CD14-positive monocyte (primary cell): ENCODE measurements at regions not wholly inside any gene's neighbourhood (a gene's known extent, or its start where the extent isn't known, plus 50 kb on each side); places are given as distances from the start of the nearest gene placed in this dataset.

ENCODE experiments used
- DNase-seq, 3 donors: peaks; one replicate each; pipeline ENCODE4 v3.0.0-alpha.2; 2011 to 2022
- H2AFZ ChIP-seq: 2 replicates; pipeline ENCODE4 v1.6.0; 2012; ENCODE audit warnings: mild to moderate bottlenecking, low read depth, low read length, inconsistent platforms; ENCODE audit not compliant: insufficient read depth, poor library complexity, severe bottlenecking
- H3K27ac ChIP-seq, 2 donors: 1 replicate in 1 of 2; 2 replicates in 1 of 2; pipeline ENCODE4 v1.5.1; 2012 to 2013; ENCODE audit warnings: low read length in 2 of 2, control low read depth in 1 of 2, inconsistent platforms in 1 of 2, low read depth in 1 of 2, mild to moderate bottlenecking in 1 of 2
- H3K27me3 ChIP-seq, 2 donors: one replicate each; pipeline versions ENCODE4 v1.6.0 to v1.6.1; 2011 to 2013; ENCODE audit warnings: low read length in 2 of 2; ENCODE audit not compliant: control insufficient read depth in 2 of 2, insufficient read depth in 2 of 2
- H3K36me3 ChIP-seq, 2 donors: replicated peaks in 1 of 2; 1 replicate in 1 of 2; 2 replicates in 1 of 2; pipeline versions ENCODE4 v1.5.1 to v1.6.1; 2012 to 2013; ENCODE audit warnings: low read length in 2 of 2, control low read depth in 1 of 2, inconsistent platforms in 1 of 2, mild to moderate bottlenecking in 1 of 2; ENCODE audit not compliant: insufficient read depth in 2 of 2, control insufficient read depth in 1 of 2
- H3K4me1 ChIP-seq, 2 donors: 1 replicate in 1 of 2; 2 replicates in 1 of 2; pipeline versions ENCODE4 v1.5.1 to v1.6.1; 2012 to 2013; ENCODE audit warnings: low read length in 2 of 2, control low read depth in 1 of 2, inconsistent platforms in 1 of 2, mild to moderate bottlenecking in 1 of 2, moderate library complexity in 1 of 2; ENCODE audit not compliant: insufficient read depth in 2 of 2, control insufficient read depth in 1 of 2
- H3K4me2 ChIP-seq: replicated peaks from 2 replicates; pipeline ENCODE3; 2012; ENCODE audit warnings: low read length, moderate library complexity, mild to moderate bottlenecking; ENCODE audit not compliant: poor library complexity, severe bottlenecking; ENCODE audit errors: extremely low read depth
- H3K4me3 ChIP-seq, 3 experiments: fragments of 200-600 bp in 1 of 3; sonication (generic) in 1 of 3; replicated peaks in 1 of 3; 1 replicate in 2 of 3; 2 replicates in 1 of 3; pipeline ENCODE4 v1.5.1; 2011 to 2013; ENCODE audit warnings: low read length in 3 of 3, mild to moderate bottlenecking in 3 of 3, control low read depth in 2 of 3, low read depth in 2 of 3, inconsistent platforms in 1 of 3, moderate library complexity in 1 of 3
- H3K79me2 ChIP-seq: 2 replicates; pipeline ENCODE4 v1.6.0; 2012; ENCODE audit warnings: mild to moderate bottlenecking, control low read depth, inconsistent platforms, low read length, moderate library complexity; ENCODE audit not compliant: insufficient read depth
- H3K9ac ChIP-seq: 2 replicates; pipeline ENCODE4 v1.6.0; 2017; ENCODE audit warnings: low read length, mild to moderate bottlenecking; ENCODE audit not compliant: insufficient read depth, poor library complexity, severe bottlenecking
- H3K9me3 ChIP-seq, 2 donors: replicated peaks in 1 of 2; 1 replicate in 1 of 2; 2 replicates in 1 of 2; pipeline versions ENCODE4 v1.5.1 to v1.6.1; 2012 to 2013; ENCODE audit warnings: low read length in 2 of 2, control low read depth in 1 of 2; ENCODE audit not compliant: control insufficient read depth in 1 of 2, insufficient read depth in 1 of 2
- H4K20me1 ChIP-seq: 2 replicates; pipeline ENCODE4 v1.6.0; 2012; ENCODE audit warnings: mild to moderate bottlenecking, low read length, control low read depth, moderate library complexity; ENCODE audit not compliant: insufficient read depth
- H3K27ac Mint-ChIP-seq, 7 donors: one replicate each; pipeline ENCODE4 v1.8.0; 2020; ENCODE audit warnings: mild to moderate bottlenecking in 7 of 7, mixed read lengths in 7 of 7, moderate library complexity in 6 of 7, inconsistent platforms in 2 of 7
- H3K27me3 Mint-ChIP-seq, 3 donors: one replicate each; pipeline ENCODE4 v1.8.0; 2021 to 2022; ENCODE audit warnings: low read depth in 3 of 3, mild to moderate bottlenecking in 3 of 3, mixed read lengths in 3 of 3, moderate library complexity in 3 of 3, inconsistent platforms in 1 of 3
- H3K36me3 Mint-ChIP-seq, 2 donors: one replicate each; pipeline ENCODE4 v1.8.0; 2020; ENCODE audit warnings: mixed read lengths in 2 of 2, inconsistent platforms in 1 of 2, mild to moderate bottlenecking in 1 of 2
- H3K4me1 Mint-ChIP-seq: one replicate; pipeline ENCODE4 v1.8.0; 2020; ENCODE audit warnings: mild to moderate bottlenecking, mixed read lengths
- H3K4me3 Mint-ChIP-seq, 2 donors: one replicate each; pipeline ENCODE4 v1.8.0; 2020; ENCODE audit warnings: mild to moderate bottlenecking in 2 of 2, mixed read lengths in 2 of 2, moderate library complexity in 1 of 2
- H3K9me3 Mint-ChIP-seq, 7 donors: one replicate each; pipeline ENCODE4 v1.8.0; 2020 to 2022; ENCODE audit warnings: mixed read lengths in 7 of 7, mild to moderate bottlenecking in 6 of 7, moderate library complexity in 6 of 7, inconsistent platforms in 2 of 7
- WGBS: methylation state at CpG from one replicate; pipeline ENCODE4 v1.1.5; 2013; ENCODE audit warnings: missing lambda C conversion rate; ENCODE audit not compliant: insufficient coverage; 5-methylcytosine and 5-hydroxymethylcytosine counted together
- intact Hi-C, 2 donors: fragments of 100-400 bp; cut with micrococcal nuclease; formaldehyde crosslinking; loops; one replicate each; pipeline versions ENCODE4 v1.15.0 to v1.15.1; 2023
- TF ChIP-seq, protein P1 (sequence below): fragments of 200-600 bp; IDR thresholded peaks from one replicate; pipeline ENCODE4 v1.8.0; 2022; ENCODE audit warnings: antibody characterized with exemption, mild to moderate bottlenecking

- H3K4me1 Mint-ChIP-seq: peaks cover 4% of the 10 kb centered on the region
Measured at GRCh38 chr15:61777689-61778088, 282.6 kb downstream of the VPS13C start.

DNA sequence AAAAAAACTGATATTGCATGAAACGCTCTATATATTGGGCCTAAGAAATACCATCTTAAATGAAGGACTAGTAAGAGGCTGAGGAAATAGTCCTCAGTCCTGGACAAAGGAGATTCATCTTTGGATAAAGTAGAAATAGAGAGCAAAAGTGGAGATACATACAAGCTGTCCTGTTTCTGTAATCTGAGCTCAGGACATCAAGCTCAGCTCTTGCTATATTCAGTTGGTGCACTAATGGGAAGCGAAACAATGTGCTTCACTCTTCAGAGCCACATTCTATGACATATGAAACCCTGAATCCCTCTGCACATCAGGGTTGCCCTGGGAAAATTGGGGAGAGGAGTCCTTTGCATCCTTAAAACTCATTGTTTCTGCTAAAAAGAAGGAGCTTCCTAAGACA, 290.7 kb downstream of the VPS13C start:
- Histone ChIP-seq H3K27me3 (no peaks in the 10 kb centered on the region), H3K27ac (no peak overlapping the region), H3K9ac (no peak overlapping the region), H3K36me3 (no peaks in the 10 kb centered on the region), H3K4me2 (no peak overlapping the region), H3K9me3 (peaks cover 0 to 9% of the 10 kb centered on the region in 2 donors), H2AFZ (no peak overlapping the region), H3K4me1 (no peaks in the 10 kb centered on the region), H3K79me2 (no peaks in the 10 kb centered on the region), H3K4me3 (no peak overlapping the region), H4K20me1 (no peaks in the 10 kb centered on the region)
- peaks cover 5 to 22% (median 11%) of the 10 kb centered on the region in 7 donors for H3K9me3 Mint-ChIP-seq
- DNase-seq: no peak
- no peak overlapping the region for H3K27ac Mint-ChIP-seq
- WGBS: no CpG with 5 or more reads among the region's 2 CpGs
- no peaks in the 10 kb centered on the region for H3K36me3 Mint-ChIP-seq
- TF ChIP-seq, protein P1, sequence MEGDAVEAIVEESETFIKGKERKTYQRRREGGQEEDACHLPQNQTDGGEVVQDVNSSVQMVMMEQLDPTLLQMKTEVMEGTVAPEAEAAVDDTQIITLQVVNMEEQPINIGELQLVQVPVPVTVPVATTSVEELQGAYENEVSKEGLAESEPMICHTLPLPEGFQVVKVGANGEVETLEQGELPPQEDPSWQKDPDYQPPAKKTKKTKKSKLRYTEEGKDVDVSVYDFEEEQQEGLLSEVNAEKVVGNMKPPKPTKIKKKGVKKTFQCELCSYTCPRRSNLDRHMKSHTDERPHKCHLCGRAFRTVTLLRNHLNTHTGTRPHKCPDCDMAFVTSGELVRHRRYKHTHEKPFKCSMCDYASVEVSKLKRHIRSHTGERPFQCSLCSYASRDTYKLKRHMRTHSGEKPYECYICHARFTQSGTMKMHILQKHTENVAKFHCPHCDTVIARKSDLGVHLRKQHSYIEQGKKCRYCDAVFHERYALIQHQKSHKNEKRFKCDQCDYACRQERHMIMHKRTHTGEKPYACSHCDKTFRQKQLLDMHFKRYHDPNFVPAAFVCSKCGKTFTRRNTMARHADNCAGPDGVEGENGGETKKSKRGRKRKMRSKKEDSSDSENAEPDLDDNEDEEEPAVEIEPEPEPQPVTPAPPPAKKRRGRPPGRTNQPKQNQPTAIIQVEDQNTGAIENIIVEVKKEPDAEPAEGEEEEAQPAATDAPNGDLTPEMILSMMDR: no peak
- H3K4me3 Mint-ChIP-seq: no peak overlapping the region
- peaks cover 4% of the 10 kb centered on the region for H3K4me1 Mint-ChIP-seq
- peaks cover 0 to 3% (median 0%) of the 10 kb centered on the region in 3 donors for H3K27me3 Mint-ChIP-seq
- intact Hi-C loops: no loop called here

More at GRCh38 chr15:61777689-61778088, 282.6 kb downstream of the VPS13C start:
- H2AFZ ChIP-seq: no peak overlapping the region
- no peak overlapping the region for H3K4me2 ChIP-seq
- H3K79me2 ChIP-seq: no peaks in the 10 kb centered on the region
- TF ChIP-seq, protein P1: no peak
- intact Hi-C loops: no loop called here
- Mint-ChIP-seq H3K36me3 (no peaks in the 10 kb centered on the region), H3K9me3 (peaks cover 0 to 4% (median 3%) of the 10 kb centered on the region in 7 donors), H3K4me3 (no peak overlapping the region), H3K27me3 (peaks cover 0 to 4% (median 0%) of the 10 kb centered on the region in 3 donors), H3K27ac (peak overlapping the region in 1 of 7 donors; percentile 42)
- no peaks in the 10 kb centered on the region for H3K36me3 ChIP-seq
- H3K27ac ChIP-seq: no peak overlapping the region
- no peak for DNase-seq
- no peak overlapping the region for H3K9ac ChIP-seq
- H4K20me1 ChIP-seq: no peaks in the 10 kb centered on the region
- no peaks in the 10 kb centered on the region for H3K9me3 ChIP-seq
- 100% methylated on average over 2 of the region's 4 CpGs for WGBS
- H3K4me3 ChIP-seq: no peak overlapping the region
- no peaks in the 10 kb centered on the region for H3K27me3 ChIP-seq
- H3K4me1 ChIP-seq: no peaks in the 10 kb centered on the region
